Smooth muscle cell (in vitro differentiated cells): ENCODE measurements at regions not wholly inside any gene's neighbourhood (a gene's known extent, or its start where the extent isn't known, plus 50 kb on each side); places are given as distances from the start of the nearest gene placed in this dataset.

Experiments
- DNase-seq: peaks from one replicate; lab custom pipeline; 2025; ENCODE audit not compliant: unreplicated experiment; lab: John Stamatoyannopoulos, UW
- H2AFZ ChIP-seq: fragments of 200-600 bp; sonication (generic); 2 replicates; pipeline ENCODE4 v1.6.0; 2016; ENCODE audit warnings: antibody characterized with exemption, low read depth, mild to moderate bottlenecking
- H3F3A ChIP-seq: fragments of 200-600 bp; sonication (generic); 2 replicates; pipeline ENCODE4 v1.6.0; 2017; ENCODE audit warnings: antibody characterized with exemption, low read depth
- H3K27ac ChIP-seq: fragments of 200-600 bp; sonication (generic); 2 replicates; pipeline ENCODE4 v1.5.1; 2016; ENCODE audit warnings: low read depth, mild to moderate bottlenecking
- H3K27me3 ChIP-seq: fragments of 200-600 bp; sonication (generic); 2 replicates; pipeline ENCODE4 v1.6.1; 2016; ENCODE audit warnings: low read depth, mild to moderate bottlenecking
- H3K36me3 ChIP-seq: fragments of 200-600 bp; sonication (generic); 2 replicates; pipeline ENCODE4 v1.5.1; 2016; ENCODE audit warnings: low read depth
- H3K4me1 ChIP-seq: fragments of 200-600 bp; sonication (generic); 2 replicates; pipeline ENCODE4 v1.5.1; 2016; ENCODE audit warnings: low read depth
- H3K4me2 ChIP-seq: fragments of 200-600 bp; sonication (generic); 2 replicates; pipeline ENCODE4 v1.6.0; 2016; ENCODE audit warnings: mild to moderate bottlenecking
- H3K4me3 ChIP-seq: fragments of 200-600 bp; sonication (generic); 2 replicates; pipeline ENCODE4 v1.5.1; 2016; ENCODE audit warnings: mild to moderate bottlenecking
- H3K79me2 ChIP-seq: fragments of 200-600 bp; sonication (generic); 2 replicates; pipeline ENCODE4 v1.6.0; 2016; ENCODE audit warnings: low read depth, mild to moderate bottlenecking
- H3K9ac ChIP-seq: fragments of 200-600 bp; sonication (generic); 2 replicates; pipeline ENCODE4 v1.6.0; 2016; ENCODE audit warnings: low read depth
- H3K9me3 ChIP-seq: fragments of 200-600 bp; sonication (generic); replicated peaks from 2 replicates; pipeline ENCODE4 v1.5.1; 2016; ENCODE audit warnings: low read depth
- H4K20me1 ChIP-seq: fragments of 200-600 bp; sonication (generic); 2 replicates; pipeline ENCODE4 v1.6.0; 2016; ENCODE audit warnings: low read depth
- CTCF ChIP-seq: fragments of 200-600 bp; sonication (generic); IDR thresholded peaks from 2 replicates; pipeline ENCODE4 v1.5.1; 2017; ENCODE audit warnings: borderline replicate concordance, mild to moderate bottlenecking, antibody characterized with exemption; ENCODE audit not compliant: insufficient read depth, poor library complexity, severe bottlenecking
- WGBS: methylation state at CpG from one replicate; pipeline ENCODE4 v1.1.7; 2016; ENCODE audit warnings: low lambda C conversion rate; 5-methylcytosine and 5-hydroxymethylcytosine counted together

DNA sequence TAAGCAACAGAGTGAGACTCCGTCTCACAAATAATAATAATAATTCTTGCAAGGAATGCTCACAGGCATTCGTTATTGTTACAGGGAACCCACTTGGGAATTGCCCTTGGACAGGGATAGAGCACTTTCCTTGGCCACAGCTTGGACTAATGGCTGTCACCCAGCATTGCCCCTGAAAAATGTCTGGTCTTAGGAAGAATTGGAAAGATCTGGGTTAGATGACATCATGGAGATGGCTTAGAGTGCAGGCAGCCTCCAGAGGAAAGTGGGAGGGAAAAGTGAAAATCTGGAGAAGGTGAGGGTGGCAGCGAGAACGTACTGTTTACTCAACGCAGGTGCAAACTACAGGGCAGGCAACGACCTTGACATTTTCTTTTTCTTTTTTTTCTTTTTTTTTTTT is 59.3 kb upstream of the MRTFB start:
- Histone ChIP-seq H3K27me3 (no peaks in the 10 kb centered on the region), H3K9ac (no peak overlapping the region), H3K4me2 (no peak overlapping the region), H3F3A (peaks cover 8% of the 10 kb centered on the region), H3K4me3 (no peak overlapping the region), H3K27ac (no peak overlapping the region), H3K9me3 (no peaks in the 10 kb centered on the region), H3K36me3 (no peaks in the 10 kb centered on the region), H3K4me1 (no peaks in the 10 kb centered on the region), H3K79me2 (no peaks in the 10 kb centered on the region), H4K20me1 (no peaks in the 10 kb centered on the region), H2AFZ (no peak overlapping the region)
- DNase-seq, result no peak
- WGBS, result 81% methylated on average over 6 of the region's 6 CpGs
- TF ChIP-seq CTCF, result no peak

DNA sequence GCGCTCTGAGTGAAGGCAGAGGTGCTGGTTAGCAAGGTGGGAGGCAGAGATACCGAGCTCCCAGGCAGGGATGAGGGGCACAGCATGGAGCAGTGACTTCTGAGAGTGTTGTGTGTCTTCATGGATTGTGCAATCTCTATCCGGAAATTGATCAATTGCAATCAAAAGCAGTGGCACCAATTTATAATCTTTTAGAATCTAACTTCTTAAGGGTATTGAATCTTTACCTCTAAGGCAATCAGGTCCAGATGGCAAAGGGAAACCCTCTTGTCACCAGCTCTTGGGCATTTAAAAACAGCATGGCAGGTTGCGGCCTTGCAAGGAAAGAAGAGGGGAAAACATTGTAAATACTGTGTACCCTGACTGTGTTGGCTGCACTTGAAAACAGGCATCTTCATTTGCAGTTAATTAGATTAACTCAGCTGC is 58.0 kb upstream of the MRTFB start:
- no peak for TF ChIP-seq CTCF
- Histone ChIP-seq H3K27me3 (no peaks in the 10 kb centered on the region), H4K20me1 (no peaks in the 10 kb centered on the region), H3K9ac (no peak overlapping the region), H3K9me3 (no peaks in the 10 kb centered on the region), H2AFZ (no peak overlapping the region), H3K36me3 (no peaks in the 10 kb centered on the region), H3F3A (peaks cover 8% of the 10 kb centered on the region), H3K79me2 (no peaks in the 10 kb centered on the region), H3K4me2 (peak overlapping the region; percentile 1), H3K4me3 (no peak overlapping the region), H3K27ac (no peak overlapping the region), H3K4me1 (no peaks in the 10 kb centered on the region)
- WGBS, result 76% methylated on average over 4 of the region's 4 CpGs
- DNase-seq, result no peak

DNA sequence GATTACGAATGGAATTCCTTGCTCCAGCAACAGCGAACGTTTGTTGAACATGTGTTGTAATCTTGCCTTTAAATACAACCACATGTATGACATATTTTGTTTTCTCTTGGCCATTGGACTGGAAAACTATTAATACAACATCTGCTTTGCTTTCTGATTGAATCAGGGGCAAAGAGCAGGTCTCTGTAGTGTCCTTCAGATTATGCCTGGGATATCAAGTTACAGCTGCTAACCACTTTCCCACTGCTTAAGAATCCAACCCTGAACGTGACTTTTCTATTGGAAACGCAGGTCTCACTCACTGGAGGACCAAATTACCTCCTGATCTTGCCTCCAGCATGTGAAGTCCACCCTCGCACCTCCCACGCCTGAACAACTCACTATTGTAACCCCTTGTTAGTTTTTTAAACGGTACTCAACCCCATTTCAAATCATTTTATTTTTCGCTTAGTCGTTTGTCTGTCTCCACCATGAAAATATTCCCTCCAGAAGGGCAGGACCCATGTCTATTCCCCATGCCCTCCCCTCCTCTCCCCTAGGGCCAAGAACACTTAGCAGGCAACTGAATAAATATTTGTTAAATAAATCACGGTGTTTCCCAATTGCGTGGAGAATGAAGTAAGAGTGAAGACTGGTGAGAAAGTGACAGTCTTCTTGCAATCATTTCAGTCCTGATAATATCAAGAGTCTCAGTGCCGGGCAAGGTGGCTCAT is 57.4 kb upstream of the MRTFB start:
- H4K20me1 ChIP-seq, result no peaks in the 10 kb centered on the region
- peak overlapping the region; percentile 1 for H3K4me2 ChIP-seq
- no peaks in the 10 kb centered on the region for H3K79me2 ChIP-seq
- no peak overlapping the region for H3K4me3 ChIP-seq
- no peak for DNase-seq
- WGBS, result 50% methylated on average over 13 of the region's 13 CpGs
- H3F3A ChIP-seq, result peaks cover 8% of the 10 kb centered on the region
- no peak overlapping the region for H3K9ac ChIP-seq
- no peaks in the 10 kb centered on the region for H3K36me3 ChIP-seq
- no peaks in the 10 kb centered on the region for H3K9me3 ChIP-seq
- TF ChIP-seq CTCF, result no peak
- H3K27me3 ChIP-seq, result no peaks in the 10 kb centered on the region
- peak overlapping the region; percentile 24 for H3K27ac ChIP-seq
- H3K4me1 ChIP-seq, result no peaks in the 10 kb centered on the region
- no peak overlapping the region for H2AFZ ChIP-seq

DNA sequence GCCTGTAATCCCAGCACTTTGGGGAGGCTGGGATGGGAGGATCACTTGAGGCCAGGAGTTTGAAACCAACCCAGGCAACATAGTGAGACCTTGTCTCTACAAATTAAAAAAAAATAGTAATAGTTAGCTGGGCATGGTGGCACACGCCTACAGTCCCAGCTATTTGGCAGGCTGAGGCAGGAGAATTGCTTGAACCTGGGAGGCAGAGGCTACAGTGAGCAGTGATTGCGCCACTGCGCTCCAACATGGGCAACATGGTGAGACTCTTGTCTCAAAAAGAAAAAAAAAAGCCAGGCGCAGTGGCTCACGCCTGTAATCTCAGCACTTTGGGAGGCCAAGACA is 56.9 kb upstream of the MRTFB start:
- Histone ChIP-seq H3K79me2 (no peaks in the 10 kb centered on the region), H3K27ac (peak overlapping the region; percentile 24), H3K27me3 (no peaks in the 10 kb centered on the region), H3K4me3 (no peak overlapping the region), H2AFZ (no peak overlapping the region), H3K4me1 (no peaks in the 10 kb centered on the region), H3K4me2 (no peak overlapping the region), H3K36me3 (no peaks in the 10 kb centered on the region), H3F3A (peaks cover 8% of the 10 kb centered on the region), H3K9me3 (no peaks in the 10 kb centered on the region), H3K9ac (no peak overlapping the region), H4K20me1 (no peaks in the 10 kb centered on the region)
- TF ChIP-seq CTCF, result no peak
- WGBS, result 98% methylated on average over 5 of the region's 5 CpGs
- DNase-seq, result no peak
